Fibroblast of skin of left biceps (primary cell): ENCODE measurements at regions not wholly inside any gene's neighbourhood (a gene's known extent, or its start where the extent isn't known, plus 50 kb on each side); places are given as distances from the start of the nearest gene placed in this dataset.

Experiments used
- DNase-seq, 2 experiments: peaks; one replicate each; pipeline ENCODE4 v3.0.0-alpha.2; 2013; ENCODE audit warnings: low read depth in 2 of 2

GRCh38 chr11:19370100-19370861 is 129.5 kb upstream of the E2F8 start:
- DNase-seq: peak; percentile 71 to 75

- DNase-seq: peak; percentile 93 to 96
Observed at GRCh38 chr11:19368726-19369375, 128.1 kb upstream of the E2F8 start.

GRCh38 chr11:19366992-19367709 is 126.4 kb upstream of the E2F8 start:
- DNase-seq: peak; percentile 49 to 57

GRCh38 chr11:19365743-19366410 is 125.1 kb upstream of the E2F8 start:
- DNase-seq: no peak

GRCh38 chr11:19359221-19360000 is 118.7 kb upstream of the E2F8 start:
- no peak for DNase-seq

GRCh38 chr11:19357943-19358342 is 117.2 kb upstream of the E2F8 start:
- no peak for DNase-seq

GRCh38 chr11:19355601-19356000 is 114.9 kb upstream of the E2F8 start:
- DNase-seq: no peak

GRCh38 chr11:19353287-19353850 is 112.6 kb upstream of the E2F8 start:
- DNase-seq: no peak

GRCh38 chr11:19352771-19353160 is 112.0 kb upstream of the E2F8 start:
- no peak for DNase-seq

- no peak for DNase-seq
Observed at GRCh38 chr11:19352072-19352770, 111.5 kb upstream of the E2F8 start.

GRCh38 chr11:19351426-19351825 is 110.7 kb upstream of the E2F8 start:
- DNase-seq: no peak

GRCh38 chr11:19350160-19350559 is 109.4 kb upstream of the E2F8 start:
- no peak for DNase-seq

GRCh38 chr11:19349340-19350025 is 108.7 kb upstream of the E2F8 start:
- DNase-seq: no peak

- DNase-seq: no peak
Observed at GRCh38 chr11:19347911-19348310, 107.2 kb upstream of the E2F8 start.

GRCh38 chr11:19345848-19346681 is 105.3 kb upstream of the E2F8 start:
- no peak for DNase-seq

GRCh38 chr11:19345519-19345847 is 104.7 kb upstream of the E2F8 start:
- no peak for DNase-seq

GRCh38 chr11:19344661-19345518 is 104.1 kb upstream of the E2F8 start:
- no peak for DNase-seq

- no peak for DNase-seq
Observed at GRCh38 chr11:19342036-19342435, 101.3 kb upstream of the E2F8 start.
